IMR-90 (cell line): ENCODE measurements at regions not wholly inside any gene's neighbourhood (a gene's known extent, or its start where the extent isn't known, plus 50 kb on each side); places are given as distances from the start of the nearest gene placed in this dataset.

Source experiments
- ATAC-seq: fragments of 200-7000 bp; cut with Tn5 transposase; 2 replicates; pipeline ENCODE4 v1.9.1; 2020; ENCODE audit warnings: low read depth, mild to moderate bottlenecking, moderate library complexity
- BruUV-seq: library from RNA; stranded (reverse); fragments of 400-500 nt; replicated peaks from 2 replicates; lab custom pipeline; 2021; lab: Mats Ljungman, UMichigan
- CTCF ChIA-PET: fragments of 300-600 bp; formaldehyde crosslinking; extraction: SDS; loops from one replicate; lab custom pipeline; 2021; ENCODE audit warnings: antibody characterized with exemption; lab: Yijun Ruan, JAX
- POLR2A ChIA-PET: fragments of 300-600 bp; sonication (Branson Sonifier 250); formaldehyde crosslinking; loops from one replicate; lab custom pipeline; 2022; ENCODE audit warnings: antibody characterized with exemption; ENCODE audit not compliant: unreplicated experiment; lab: Charles Lee
- DNase-seq: peaks from one replicate; pipeline ENCODE4 v3.0.0; 2013
- H2AFZ ChIP-seq: replicated peaks from 2 replicates; pipeline ENCODE3; 2013; ENCODE audit warnings: low read length, mild to moderate bottlenecking; ENCODE audit not compliant: poor library complexity
- H2AK5ac ChIP-seq: 2 replicates; pipeline ENCODE4 v1.6.1; 2013; ENCODE audit warnings: low read depth, low read length, inconsistent platforms
- H2AK9ac ChIP-seq: replicated peaks from 2 replicates; pipeline ENCODE3; 2013; ENCODE audit warnings: mild to moderate bottlenecking, low read depth, low read length, moderate library complexity; ENCODE audit not compliant: poor library complexity
- H2BK120ac ChIP-seq: 2 replicates; pipeline ENCODE4 v1.6.1; 2013; ENCODE audit warnings: low read depth, low read length, inconsistent platforms
- H2BK15ac ChIP-seq: 3 replicates; pipeline ENCODE4 v1.6.1; 2013; ENCODE audit warnings: low read depth, low read length, inconsistent platforms
- H2BK20ac ChIP-seq: 2 replicates; pipeline ENCODE4 v1.6.1; 2013; ENCODE audit warnings: low read depth, mild to moderate bottlenecking, inconsistent platforms, low read length, moderate library complexity
- H2BK5ac ChIP-seq: 2 replicates; pipeline ENCODE4 v1.6.1; 2013; ENCODE audit warnings: mild to moderate bottlenecking, low read depth, low read length, inconsistent platforms; ENCODE audit not compliant: poor library complexity, severe bottlenecking
- H3K14ac ChIP-seq: replicated peaks from 2 replicates; pipeline ENCODE4 v1.6.1; 2013; ENCODE audit warnings: low read depth, low read length, inconsistent platforms
- H3K18ac ChIP-seq: 2 replicates; pipeline ENCODE4 v1.6.1; 2013; ENCODE audit warnings: low read depth, low read length, control low read depth
- H3K23ac ChIP-seq: 2 replicates; pipeline ENCODE4 v1.6.1; 2013; ENCODE audit warnings: low read depth, low read length, inconsistent platforms
- H3K27ac ChIP-seq: 2 replicates; pipeline ENCODE4 v1.5.1; 2013; ENCODE audit warnings: mild to moderate bottlenecking, control low read depth, low read length; ENCODE audit not compliant: insufficient read depth
- H3K27me3 ChIP-seq: 2 replicates; pipeline ENCODE4 v1.6.1; 2013; ENCODE audit warnings: low read length; ENCODE audit not compliant: control insufficient read depth, insufficient read depth
- H3K36me3 ChIP-seq: 2 replicates; pipeline ENCODE4 v1.6.1; 2013; ENCODE audit warnings: low read length, mixed read lengths; ENCODE audit not compliant: control insufficient read depth, insufficient read depth
- H3K4ac ChIP-seq: 2 replicates; pipeline ENCODE4 v1.6.1; 2013; ENCODE audit warnings: low read depth, low read length, inconsistent platforms
- H3K4me1 ChIP-seq: 2 replicates; pipeline ENCODE4 v1.6.1; 2013; ENCODE audit warnings: low read length, mixed read lengths; ENCODE audit not compliant: control insufficient read depth, insufficient read depth
- H3K4me2 ChIP-seq: 2 replicates; pipeline ENCODE4 v1.6.1; 2013; ENCODE audit warnings: low read depth, mild to moderate bottlenecking, control low read depth, low read length, moderate library complexity
- H3K4me3 ChIP-seq: 2 replicates; pipeline ENCODE4 v1.5.1; 2013; ENCODE audit warnings: low read depth, mild to moderate bottlenecking, control low read depth, low read length, moderate library complexity; ENCODE audit not compliant: insufficient read depth
- H3K56ac ChIP-seq: 2 replicates; pipeline ENCODE4 v1.6.1; 2013; ENCODE audit warnings: low read length, inconsistent platforms; ENCODE audit not compliant: insufficient read depth; ENCODE audit errors: extremely low read depth
- H3K79me1 ChIP-seq, 2 experiments: 2 replicates each; pipeline ENCODE4 v1.6.1; 2013; ENCODE audit warnings: low read length in 2 of 2, inconsistent platforms in 1 of 2, low read depth in 1 of 2
- H3K9ac ChIP-seq: 2 replicates; pipeline ENCODE4 v1.6.1; 2013; ENCODE audit warnings: low read depth, low read length, control low read depth
- H3K9me1 ChIP-seq: 2 replicates; pipeline ENCODE4 v1.6.1; 2013; ENCODE audit warnings: low read length, inconsistent platforms; ENCODE audit not compliant: insufficient read depth
- H3K9me3 ChIP-seq: 2 replicates; pipeline ENCODE4 v1.6.1; 2013; ENCODE audit warnings: low read length; ENCODE audit not compliant: control insufficient read depth, insufficient read depth
- H4K20me1 ChIP-seq: 2 replicates; pipeline ENCODE4 v1.6.1; 2013; ENCODE audit warnings: low read length, inconsistent platforms; ENCODE audit not compliant: insufficient read depth
- H4K5ac ChIP-seq: 2 replicates; pipeline ENCODE4 v1.6.1; 2013; ENCODE audit warnings: mild to moderate bottlenecking, low read depth, low read length, control low read depth
- H4K8ac ChIP-seq, 2 experiments: 2 replicates each; pipeline ENCODE4 v1.6.1; 2013; ENCODE audit warnings: low read depth in 2 of 2, low read length in 2 of 2, control low read depth in 1 of 2, inconsistent platforms in 1 of 2
- H4K91ac ChIP-seq: 2 replicates; pipeline ENCODE4 v1.6.1; 2013; ENCODE audit warnings: low read depth, low read length, inconsistent platforms; ENCODE audit not compliant: insufficient read depth
- BHLHE40 ChIP-seq: fragments of 150-350 bp; IDR thresholded peaks from 2 replicates; pipeline ENCODE4 v1.6.1; 2016; ENCODE audit warnings: mild to moderate bottlenecking, low read depth, low read length
- CEBPB ChIP-seq: IDR thresholded peaks from 2 replicates; pipeline ENCODE4 v1.6.1; 2012; ENCODE audit warnings: low read depth, low read length, improper control_type of control experiment
- CHD1 ChIP-seq: IDR thresholded peaks from 2 replicates; pipeline ENCODE4 v1.6.1; 2012; ENCODE audit warnings: low read depth, low read length, improper control_type of control experiment
- FOS ChIP-seq: fragments of 150-350 bp; IDR thresholded peaks from 2 replicates; pipeline ENCODE4 v1.6.1; 2016; ENCODE audit warnings: low read depth, low read length
- MAFK ChIP-seq: IDR thresholded peaks from 2 replicates; pipeline ENCODE4 v1.6.1; 2012; ENCODE audit warnings: low read depth, low read length, improper control_type of control experiment
- MAZ ChIP-seq: IDR thresholded peaks from 2 replicates; pipeline ENCODE4 v1.6.1; 2012; ENCODE audit warnings: low read depth, mild to moderate bottlenecking, low read length, improper control_type of control experiment, moderate library complexity, borderline replicate concordance
- MXI1 ChIP-seq: IDR thresholded peaks from 2 replicates; pipeline ENCODE4 v1.6.1; 2012; ENCODE audit warnings: low read depth, mild to moderate bottlenecking, low read length, moderate library complexity, borderline replicate concordance
- NFE2L2 ChIP-seq: fragments of 150-350 bp; IDR thresholded peaks from 2 replicates; pipeline ENCODE4 v1.6.1; 2016; ENCODE audit warnings: low read depth, mild to moderate bottlenecking, low read length
- POLR2A ChIP-seq: IDR thresholded peaks from 2 replicates; pipeline ENCODE4 v1.6.1; 2012; ENCODE audit warnings: mild to moderate bottlenecking, low read depth, low read length
- RAD21 ChIP-seq: IDR thresholded peaks from 2 replicates; pipeline ENCODE4 v1.6.1; 2012; ENCODE audit warnings: low read length, improper control_type of control experiment
- RCOR1 ChIP-seq: IDR thresholded peaks from 2 replicates; pipeline ENCODE4 v1.6.1; 2012; ENCODE audit warnings: mild to moderate bottlenecking, low read length, improper control_type of control experiment; ENCODE audit not compliant: insufficient replicate concordance
- RFX5 ChIP-seq: IDR thresholded peaks from 2 replicates; pipeline ENCODE4 v1.8.0; 2012; ENCODE audit warnings: low read depth, mild to moderate bottlenecking, low read length, moderate library complexity
- SMC3 ChIP-seq: fragments of 150-350 bp; IDR thresholded peaks from 2 replicates; pipeline ENCODE4 v1.6.1; 2016; ENCODE audit warnings: low read depth, mild to moderate bottlenecking, antibody characterized with exemption, low read length, moderate library complexity
- WGBS, 2 experiments: methylation state at CpG; one replicate each; pipeline versions ENCODE4 v1.1.5 to v1.1.7; 2013; ENCODE audit warnings: missing lambda C conversion rate in 2 of 2; ENCODE audit not compliant: insufficient read length in 1 of 2; ENCODE audit errors: extremely low coverage in 2 of 2; 5-methylcytosine and 5-hydroxymethylcytosine counted together
- dilution Hi-C: fragments of 300-500 bp; cut with HindIII; formaldehyde crosslinking; loops from one replicate; pipeline ENCODE4 v1.14.3; 2018; ENCODE audit warnings: low sequenced_read_pairs; ENCODE audit not compliant: unreplicated experiment
- in situ Hi-C: fragments of 300-500 bp; cut with MboI; formaldehyde crosslinking; loops from 3 replicates; pipeline ENCODE4 v1.14.3; 2019; ENCODE audit warnings: low sequenced_read_pairs, inconsistent platforms, mixed read lengths
- intact Hi-C: fragments of 100-400 bp; cut with micrococcal nuclease; formaldehyde crosslinking; loops from 2 replicates; pipeline ENCODE4 v1.10.0; 2022
- TF ChIP-seq, protein P1 (sequence below): fragments of 150-350 bp; IDR thresholded peaks from 2 replicates; pipeline ENCODE4 v1.6.1; 2016; ENCODE audit warnings: low read depth, mild to moderate bottlenecking, low read length, moderate library complexity, borderline replicate concordance
- TF ChIP-seq, protein P2 (sequence below): fragments of 150-350 bp; IDR thresholded peaks from 2 replicates; pipeline ENCODE4 v1.6.1; 2017; ENCODE audit warnings: mild to moderate bottlenecking, antibody characterized with exemption, low read length, low read depth
- TF ChIP-seq, protein P3 (sequence below): conservative IDR thresholded peaks from 2 replicates; pipeline ENCODE4 v1.5.1; 2012; ENCODE audit warnings: mild to moderate bottlenecking, low read depth, low read length, improper control_type of control experiment

DNA sequence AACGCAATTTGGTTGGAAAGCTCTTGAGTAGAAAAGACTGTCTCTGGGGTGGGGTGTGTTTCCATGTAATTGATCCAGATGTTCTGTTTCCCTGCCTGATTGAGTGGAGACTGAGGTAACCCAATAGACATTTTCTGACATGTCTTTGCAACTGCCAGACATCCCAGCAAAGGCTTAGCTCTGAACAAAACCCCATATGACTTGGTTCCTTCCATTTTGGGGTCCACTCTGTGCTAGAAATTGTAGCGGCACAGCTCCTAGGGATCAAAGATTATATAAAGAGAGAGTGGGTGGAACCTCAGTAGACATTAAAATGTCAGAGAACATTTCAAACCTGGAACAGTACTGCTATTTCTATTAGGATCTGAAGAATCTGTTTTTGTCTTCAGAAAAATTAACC lies 189.3 kb downstream of the EDN1 start:
- Histone ChIP-seq H4K5ac (peak overlapping the region; percentile 88; the same call in 1 of the 2 replicates), H2BK120ac (peak overlapping the region; percentile 93), H2BK15ac (peak overlapping the region; percentile 85), H3K56ac (peak overlapping the region; percentile 61), H2AFZ (no peak overlapping the region), H3K9me1 (no peaks in the 10 kb centered on the region), H3K4me2 (no peak overlapping the region), H4K8ac (peak overlapping the region; percentile 55 to 71; a peak in 3 of 4 replicates), H3K4me1 (peaks cover 6% of the 10 kb centered on the region; the same call in 1 of the 2 replicates), H2BK20ac (peak overlapping the region; percentile 82), H3K9ac (no peak overlapping the region), H3K27me3 (no peaks in the 10 kb centered on the region), H3K36me3 (no peaks in the 10 kb centered on the region), H3K18ac (peak overlapping the region; percentile 53), H3K23ac (peak overlapping the region; percentile 76; the same call in 1 of the 2 replicates), H4K91ac (peak overlapping the region; percentile 70), H3K14ac (peak overlapping the region; percentile 84), H3K4ac (peak overlapping the region; percentile 87), H3K4me3 (no peak overlapping the region), H3K79me1 (no peaks in the 10 kb centered on the region), H2BK5ac (peak overlapping the region; percentile 3), H4K20me1 (no peaks in the 10 kb centered on the region), H2AK9ac (no peak overlapping the region), H2AK5ac (peak overlapping the region; percentile 59), H3K27ac (0 out of 2 replicates have a peak overlapping the region, but pooled peaks have one; percentile 38), H3K9me3 (no peaks in the 10 kb centered on the region)
- CTCF ChIA-PET: no interaction called here
- dilution Hi-C loops: no loop called here
- no peak for TF ChIP-seq CEBPB
- TF ChIP-seq MXI1: no peak
- TF ChIP-seq RAD21: no peak
- TF ChIP-seq RFX5: no peak
- TF ChIP-seq, protein P1, sequence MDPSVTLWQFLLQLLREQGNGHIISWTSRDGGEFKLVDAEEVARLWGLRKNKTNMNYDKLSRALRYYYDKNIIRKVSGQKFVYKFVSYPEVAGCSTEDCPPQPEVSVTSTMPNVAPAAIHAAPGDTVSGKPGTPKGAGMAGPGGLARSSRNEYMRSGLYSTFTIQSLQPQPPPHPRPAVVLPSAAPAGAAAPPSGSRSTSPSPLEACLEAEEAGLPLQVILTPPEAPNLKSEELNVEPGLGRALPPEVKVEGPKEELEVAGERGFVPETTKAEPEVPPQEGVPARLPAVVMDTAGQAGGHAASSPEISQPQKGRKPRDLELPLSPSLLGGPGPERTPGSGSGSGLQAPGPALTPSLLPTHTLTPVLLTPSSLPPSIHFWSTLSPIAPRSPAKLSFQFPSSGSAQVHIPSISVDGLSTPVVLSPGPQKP: no peak
- TF ChIP-seq MAFK: no peak
- TF ChIP-seq, protein P2, sequence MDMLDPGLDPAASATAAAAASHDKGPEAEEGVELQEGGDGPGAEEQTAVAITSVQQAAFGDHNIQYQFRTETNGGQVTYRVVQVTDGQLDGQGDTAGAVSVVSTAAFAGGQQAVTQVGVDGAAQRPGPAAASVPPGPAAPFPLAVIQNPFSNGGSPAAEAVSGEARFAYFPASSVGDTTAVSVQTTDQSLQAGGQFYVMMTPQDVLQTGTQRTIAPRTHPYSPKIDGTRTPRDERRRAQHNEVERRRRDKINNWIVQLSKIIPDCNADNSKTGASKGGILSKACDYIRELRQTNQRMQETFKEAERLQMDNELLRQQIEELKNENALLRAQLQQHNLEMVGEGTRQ: no peak
- TF ChIP-seq BHLHE40: no peak
- no peak for TF ChIP-seq POLR2A
- TF ChIP-seq FOS: no peak
- TF ChIP-seq NFE2L2: no peak
- TF ChIP-seq, protein P3, sequence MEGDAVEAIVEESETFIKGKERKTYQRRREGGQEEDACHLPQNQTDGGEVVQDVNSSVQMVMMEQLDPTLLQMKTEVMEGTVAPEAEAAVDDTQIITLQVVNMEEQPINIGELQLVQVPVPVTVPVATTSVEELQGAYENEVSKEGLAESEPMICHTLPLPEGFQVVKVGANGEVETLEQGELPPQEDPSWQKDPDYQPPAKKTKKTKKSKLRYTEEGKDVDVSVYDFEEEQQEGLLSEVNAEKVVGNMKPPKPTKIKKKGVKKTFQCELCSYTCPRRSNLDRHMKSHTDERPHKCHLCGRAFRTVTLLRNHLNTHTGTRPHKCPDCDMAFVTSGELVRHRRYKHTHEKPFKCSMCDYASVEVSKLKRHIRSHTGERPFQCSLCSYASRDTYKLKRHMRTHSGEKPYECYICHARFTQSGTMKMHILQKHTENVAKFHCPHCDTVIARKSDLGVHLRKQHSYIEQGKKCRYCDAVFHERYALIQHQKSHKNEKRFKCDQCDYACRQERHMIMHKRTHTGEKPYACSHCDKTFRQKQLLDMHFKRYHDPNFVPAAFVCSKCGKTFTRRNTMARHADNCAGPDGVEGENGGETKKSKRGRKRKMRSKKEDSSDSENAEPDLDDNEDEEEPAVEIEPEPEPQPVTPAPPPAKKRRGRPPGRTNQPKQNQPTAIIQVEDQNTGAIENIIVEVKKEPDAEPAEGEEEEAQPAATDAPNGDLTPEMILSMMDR: no peak
- TF ChIP-seq RCOR1: no peak
- TF ChIP-seq MAZ: no peak
- no peak for TF ChIP-seq SMC3
- no peak for TF ChIP-seq CHD1
- no TSS peak for BruUV-seq
- intact Hi-C loops: no loop called here
- in situ Hi-C loops: no loop called here
- POLR2A ChIA-PET: no interaction called here
- no CpG with 5 or more reads among the region's 2 CpGs for WGBS, 2 experiments
- DNase-seq: no peak
- no peak for ATAC-seq
